GM20000 (cell line): ENCODE measurements at regions not wholly inside any gene's neighbourhood (a gene's known extent, or its start where the extent isn't known, plus 50 kb on each side); places are given as distances from the start of the nearest gene placed in this dataset.
"Not testable (repeated sequence)": the region's sequence is repeated elsewhere in the genome, so short reads cannot be mapped to it uniquely, and the experiment has no call there.

Experiments
- DNase-seq: peaks from one replicate; pipeline ENCODE4 v3.0.0; 2012; ENCODE audit warnings: low spot score
- TF ChIP-seq, protein P1 (sequence below): IDR thresholded peaks from 2 replicates; pipeline ENCODE4 v1.5.1; 2012; ENCODE audit warnings: mild to moderate bottlenecking, control low read depth; ENCODE audit errors: extremely low read depth, missing control alignments

DNA sequence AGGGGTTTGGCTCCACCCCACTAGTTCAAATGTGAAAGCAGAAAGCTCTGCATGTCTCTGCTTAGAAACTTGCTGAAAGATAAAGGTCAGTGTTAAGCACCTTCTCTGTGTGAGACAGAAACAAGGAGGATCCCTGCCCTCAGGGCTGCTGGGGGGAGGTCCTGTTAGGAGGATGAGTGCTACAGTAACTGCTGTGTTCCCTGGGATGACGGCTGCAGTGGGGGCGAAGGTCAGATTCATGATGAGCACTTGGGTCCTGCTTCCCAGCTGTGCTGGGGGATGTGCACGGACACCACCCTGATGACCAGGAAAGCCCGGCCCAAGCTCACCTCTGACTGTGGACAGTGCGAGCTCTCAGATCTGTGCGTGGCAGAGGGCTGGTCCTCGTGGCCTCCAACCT, 252.6 kb downstream of the DLL1 start:
- no peak for DNase-seq
- TF ChIP-seq, protein P1, sequence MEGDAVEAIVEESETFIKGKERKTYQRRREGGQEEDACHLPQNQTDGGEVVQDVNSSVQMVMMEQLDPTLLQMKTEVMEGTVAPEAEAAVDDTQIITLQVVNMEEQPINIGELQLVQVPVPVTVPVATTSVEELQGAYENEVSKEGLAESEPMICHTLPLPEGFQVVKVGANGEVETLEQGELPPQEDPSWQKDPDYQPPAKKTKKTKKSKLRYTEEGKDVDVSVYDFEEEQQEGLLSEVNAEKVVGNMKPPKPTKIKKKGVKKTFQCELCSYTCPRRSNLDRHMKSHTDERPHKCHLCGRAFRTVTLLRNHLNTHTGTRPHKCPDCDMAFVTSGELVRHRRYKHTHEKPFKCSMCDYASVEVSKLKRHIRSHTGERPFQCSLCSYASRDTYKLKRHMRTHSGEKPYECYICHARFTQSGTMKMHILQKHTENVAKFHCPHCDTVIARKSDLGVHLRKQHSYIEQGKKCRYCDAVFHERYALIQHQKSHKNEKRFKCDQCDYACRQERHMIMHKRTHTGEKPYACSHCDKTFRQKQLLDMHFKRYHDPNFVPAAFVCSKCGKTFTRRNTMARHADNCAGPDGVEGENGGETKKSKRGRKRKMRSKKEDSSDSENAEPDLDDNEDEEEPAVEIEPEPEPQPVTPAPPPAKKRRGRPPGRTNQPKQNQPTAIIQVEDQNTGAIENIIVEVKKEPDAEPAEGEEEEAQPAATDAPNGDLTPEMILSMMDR = no peak

DNA sequence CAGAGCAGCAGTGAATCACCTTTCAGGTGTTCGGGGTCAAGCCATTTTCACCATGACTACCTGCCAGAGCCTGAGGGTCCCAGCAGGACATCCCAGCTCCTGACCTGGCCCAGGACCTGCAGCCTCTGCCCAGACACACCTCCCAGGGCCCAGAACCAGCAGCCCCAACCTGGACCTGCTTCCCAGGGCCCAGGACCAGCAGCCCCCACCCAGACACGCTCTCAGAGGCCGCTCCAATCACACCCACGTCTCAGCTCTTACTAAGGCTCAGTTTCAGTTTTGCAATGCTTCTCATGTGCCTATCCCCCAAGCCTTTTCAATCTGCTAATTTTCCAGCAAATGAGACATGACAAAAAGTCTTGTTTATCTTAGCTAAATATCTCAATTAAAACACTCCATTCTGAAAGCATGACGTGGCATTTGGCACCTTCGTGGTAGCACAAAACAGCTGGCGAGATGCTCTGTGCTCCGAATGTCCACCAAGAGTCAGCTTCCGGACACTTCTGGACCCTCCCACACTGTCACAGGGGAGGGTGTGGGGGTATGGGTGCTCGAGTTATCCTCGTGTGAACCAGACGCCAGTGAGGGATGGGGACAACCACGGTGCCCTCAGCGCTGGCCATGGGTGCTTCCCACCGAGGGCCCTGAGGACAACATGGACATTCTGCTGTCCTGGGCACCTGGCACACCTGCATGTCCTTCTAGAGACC, 253.2 kb downstream of the DLL1 start:
- no peak for DNase-seq
- TF ChIP-seq, protein P1 = no peak

DNA sequence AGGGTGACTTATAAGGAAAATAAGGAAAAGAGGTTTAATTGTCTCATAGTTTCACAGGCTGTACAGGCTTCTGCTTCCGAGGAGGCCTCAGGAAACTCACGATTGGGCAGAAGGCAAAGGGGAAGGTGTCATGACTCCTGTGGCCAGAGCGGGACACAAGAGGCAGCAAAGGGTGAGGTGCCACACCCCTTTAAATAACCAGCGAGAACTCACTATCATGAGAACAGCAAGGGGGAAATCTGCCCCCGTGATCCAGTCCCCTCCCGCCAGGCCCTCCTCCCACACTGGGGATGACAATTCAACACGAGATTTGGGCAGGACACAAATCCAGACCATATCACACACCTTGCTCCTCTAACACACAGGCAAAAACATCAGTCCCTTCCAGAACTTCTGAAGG, 254.0 kb downstream of the DLL1 start:
- DNase-seq = no peak
- TF ChIP-seq, protein P1 = no peak

DNA sequence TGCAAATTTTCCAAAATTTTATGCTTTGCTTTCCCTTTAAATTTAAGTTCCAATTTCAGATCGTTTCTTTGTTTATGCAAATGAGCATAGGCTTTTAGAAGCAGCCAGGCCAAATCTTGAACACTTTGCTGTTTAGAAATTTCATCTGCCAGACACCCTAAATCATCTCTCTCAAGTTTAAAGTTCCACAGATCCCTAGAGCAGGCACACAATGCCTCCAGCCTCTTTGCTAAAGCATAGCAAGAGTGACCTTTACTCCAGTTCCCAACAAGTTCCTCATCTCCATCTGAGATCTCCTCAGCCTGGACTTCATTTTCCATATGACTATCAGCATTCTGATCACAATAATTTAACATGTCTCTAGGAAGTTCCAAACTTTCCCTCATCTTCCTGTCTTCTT, 254.5 kb downstream of the DLL1 start:
- DNase-seq = not testable (repeated sequence)

DNA sequence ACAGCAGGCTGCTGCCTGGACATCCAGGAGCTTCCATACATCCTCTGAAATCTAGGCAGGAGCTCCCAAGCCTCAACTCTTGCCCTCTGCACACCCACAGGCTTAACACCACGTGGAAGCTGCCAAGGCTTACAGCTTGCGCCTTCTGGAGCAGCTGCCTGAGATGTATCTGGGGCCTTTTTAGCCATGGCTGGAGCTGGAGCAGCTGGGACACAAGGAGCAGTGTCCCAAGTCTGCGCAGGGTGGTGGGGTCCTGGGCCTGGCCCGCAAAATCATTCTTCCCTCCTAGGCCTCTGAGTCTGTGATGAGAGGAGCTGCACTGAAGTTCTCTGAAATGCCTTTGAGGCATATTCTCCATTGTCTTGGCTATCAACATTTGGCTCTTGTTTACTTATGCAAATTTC, 255.0 kb downstream of the DLL1 start:
- TF ChIP-seq, protein P1 = no peak
- no peak for DNase-seq

DNA sequence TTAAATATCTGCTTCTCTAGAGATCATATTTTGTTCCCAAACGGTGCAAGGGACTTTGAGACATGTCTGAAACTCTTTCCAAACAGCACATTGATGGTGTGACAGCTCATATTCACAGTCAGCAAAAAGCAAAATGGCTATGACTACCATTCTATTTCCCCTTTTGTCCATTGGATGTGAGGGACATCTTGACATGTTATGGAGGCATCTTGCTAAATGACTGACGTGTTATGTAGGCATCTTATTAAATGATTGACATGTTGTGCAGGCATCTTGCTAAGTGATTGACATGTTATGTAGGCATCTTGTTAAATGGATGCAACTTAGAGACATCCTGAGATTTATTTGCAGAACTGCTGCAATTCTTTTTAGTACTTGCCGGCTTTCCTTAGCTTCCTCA, 255.8 kb downstream of the DLL1 start:
- TF ChIP-seq, protein P1 = no peak
- DNase-seq = no peak

DNA sequence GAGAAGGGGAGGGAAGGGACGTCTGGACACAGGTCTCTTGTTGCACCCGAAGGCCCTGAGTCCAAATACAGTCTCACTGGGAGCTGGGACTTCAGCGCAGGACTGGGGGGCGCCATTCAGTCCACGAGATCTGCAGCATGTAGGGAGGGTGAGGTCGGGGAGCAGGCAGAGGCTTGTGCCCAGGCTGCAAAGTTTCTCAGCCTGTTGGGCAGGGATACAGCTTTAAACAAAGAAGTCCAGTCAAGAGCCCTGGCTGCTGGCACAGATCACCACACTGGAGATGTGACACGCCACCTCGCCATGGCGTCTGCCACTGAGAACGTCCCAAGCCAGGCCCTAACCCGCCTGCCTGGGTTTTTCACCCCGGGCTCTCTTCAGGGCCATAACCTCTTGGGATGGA, 256.6 kb downstream of the DLL1 start:
- DNase-seq = no peak
- TF ChIP-seq, protein P1 = no peak

DNA sequence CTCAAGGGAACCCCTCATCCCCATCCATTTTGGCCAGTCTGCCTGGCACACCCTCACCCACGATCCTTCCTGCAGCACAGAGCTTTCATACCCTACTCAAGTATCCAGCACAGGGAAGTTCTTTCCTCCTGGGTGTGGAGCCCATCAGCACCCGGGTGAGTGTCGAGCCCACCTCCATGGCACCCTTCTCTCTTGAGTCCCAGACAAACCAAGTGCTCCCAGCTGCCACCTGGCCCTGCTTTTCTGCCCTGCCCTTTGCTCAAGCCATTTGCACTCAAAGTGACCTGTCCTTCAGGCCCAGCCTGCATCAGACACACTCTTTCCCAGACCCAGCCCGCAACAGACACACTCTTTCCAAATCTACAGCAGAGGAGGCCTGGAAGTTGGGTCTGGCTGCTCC, 257.2 kb downstream of the DLL1 start:
- DNase-seq = no peak
- TF ChIP-seq, protein P1 = no peak
